GM19035 (cell line): ENCODE measurements at regions not wholly inside any gene's neighbourhood (a gene's known extent, or its start where the extent isn't known, plus 50 kb on each side); places are given as distances from the start of the nearest gene placed in this dataset.
"Not testable (repeated sequence)": the region's sequence is repeated elsewhere in the genome, so short reads cannot be mapped to it uniquely, and the experiment has no call there.

Experiments used
- ATAC-seq: cut with Tn5 transposase; IDR thresholded peaks from one replicate; pipeline ENCODE4 v1.9.1; 2021; ENCODE audit not compliant: unreplicated experiment

GRCh38 chr3:106431721-106432120 is 562.9 kb upstream of the CBLB start:
- ATAC-seq: no peak

DNA sequence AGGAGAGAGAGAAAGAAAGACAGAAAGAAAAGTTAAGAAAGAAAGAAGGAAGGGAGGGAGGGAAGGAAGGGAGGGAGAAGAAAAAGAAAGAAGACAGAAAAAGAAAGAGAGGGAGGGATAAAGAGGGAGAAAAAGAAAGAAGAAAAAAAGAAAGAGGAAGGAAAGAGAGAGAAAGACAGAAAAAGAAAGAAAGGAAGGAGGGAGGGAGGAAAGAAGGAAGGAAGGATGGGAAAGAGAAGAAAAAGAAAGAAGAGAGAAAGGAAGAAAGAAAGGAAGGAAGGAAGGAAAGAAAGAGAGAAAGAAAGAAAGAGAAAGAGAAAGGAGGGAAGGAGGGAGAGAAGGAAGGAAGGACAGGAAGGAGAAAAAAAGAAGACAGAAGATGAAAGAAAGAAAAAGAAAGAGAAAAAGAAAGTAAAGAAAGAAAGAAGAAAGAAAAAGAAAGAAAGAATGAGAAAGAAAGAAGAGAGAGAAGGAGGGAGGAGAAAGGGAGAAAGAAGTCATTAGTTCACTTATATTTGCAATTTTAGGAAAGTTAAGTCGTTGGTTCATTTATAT is 567.2 kb upstream of the CBLB start:
- no peak for ATAC-seq

- ATAC-seq: no peak
These were observed 570.1 kb upstream of the CBLB start for GRCh38 chr3:106438887-106439286.

DNA sequence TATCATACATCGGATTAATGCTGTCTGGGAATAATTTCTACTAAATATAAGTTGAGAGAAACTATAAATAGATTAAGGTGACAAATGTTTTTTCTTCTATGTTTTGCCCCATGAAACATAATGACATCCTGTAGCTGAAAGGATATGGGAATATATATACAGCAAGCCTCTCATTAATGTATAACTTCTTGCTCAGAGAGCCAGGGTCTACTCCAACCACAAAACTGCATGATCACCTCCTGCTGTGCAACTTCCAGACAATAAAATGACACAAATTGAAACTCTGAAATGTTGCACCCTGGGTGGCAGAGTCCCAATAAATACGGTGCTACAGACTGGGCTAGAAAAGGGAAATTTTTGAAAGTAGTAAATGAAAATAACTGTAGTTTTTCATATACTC is 571.9 kb upstream of the CBLB start:
- ATAC-seq: no peak

DNA sequence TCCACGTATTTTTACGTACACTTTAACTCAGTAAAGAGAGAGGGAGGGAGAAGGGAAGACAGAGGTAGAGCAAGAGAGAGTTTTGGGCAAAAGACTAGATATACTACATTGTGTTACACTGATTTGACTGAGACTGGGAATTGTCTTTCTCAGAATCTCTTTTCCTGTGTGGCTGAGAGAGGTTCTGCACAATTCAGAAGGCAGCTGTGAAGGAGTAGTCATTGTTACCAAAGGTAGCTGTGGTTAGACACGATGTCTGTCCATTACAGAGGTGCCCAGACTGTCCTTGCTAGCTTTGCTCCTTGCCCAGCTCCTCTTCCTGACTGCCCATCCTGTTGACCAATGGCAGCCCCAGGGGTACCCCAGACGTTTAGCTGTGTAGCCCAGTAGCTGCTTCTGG is 577.5 kb upstream of the CBLB start:
- no peak for ATAC-seq

- ATAC-seq: no peak
These were observed 579.0 kb upstream of the CBLB start for GRCh38 chr3:106447723-106448301.

- not testable (repeated sequence) for ATAC-seq
These were observed 579.7 kb upstream of the CBLB start for GRCh38 chr3:106448372-106448966.

- no peak for ATAC-seq
These were observed 583.3 kb upstream of the CBLB start for GRCh38 chr3:106452096-106452495.

DNA sequence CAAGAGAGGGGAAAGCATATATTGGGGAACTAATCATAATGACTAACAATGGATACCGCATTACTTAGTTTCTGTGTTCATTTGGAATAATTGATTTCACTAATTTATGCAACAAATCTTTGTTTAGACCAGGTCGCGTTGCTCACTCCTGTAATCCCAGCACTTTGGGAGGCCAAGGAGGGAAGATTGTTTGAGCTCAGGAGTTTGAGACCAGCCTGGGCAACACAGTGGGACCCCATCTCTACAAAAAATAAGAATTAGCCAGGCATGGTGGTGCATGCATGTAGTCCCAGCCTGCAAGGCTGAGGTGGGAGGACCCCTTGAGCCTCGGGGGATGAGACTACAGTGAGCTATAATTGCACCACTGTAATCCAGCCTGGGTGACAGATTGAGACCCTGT is 585.7 kb upstream of the CBLB start:
- no peak for ATAC-seq

DNA sequence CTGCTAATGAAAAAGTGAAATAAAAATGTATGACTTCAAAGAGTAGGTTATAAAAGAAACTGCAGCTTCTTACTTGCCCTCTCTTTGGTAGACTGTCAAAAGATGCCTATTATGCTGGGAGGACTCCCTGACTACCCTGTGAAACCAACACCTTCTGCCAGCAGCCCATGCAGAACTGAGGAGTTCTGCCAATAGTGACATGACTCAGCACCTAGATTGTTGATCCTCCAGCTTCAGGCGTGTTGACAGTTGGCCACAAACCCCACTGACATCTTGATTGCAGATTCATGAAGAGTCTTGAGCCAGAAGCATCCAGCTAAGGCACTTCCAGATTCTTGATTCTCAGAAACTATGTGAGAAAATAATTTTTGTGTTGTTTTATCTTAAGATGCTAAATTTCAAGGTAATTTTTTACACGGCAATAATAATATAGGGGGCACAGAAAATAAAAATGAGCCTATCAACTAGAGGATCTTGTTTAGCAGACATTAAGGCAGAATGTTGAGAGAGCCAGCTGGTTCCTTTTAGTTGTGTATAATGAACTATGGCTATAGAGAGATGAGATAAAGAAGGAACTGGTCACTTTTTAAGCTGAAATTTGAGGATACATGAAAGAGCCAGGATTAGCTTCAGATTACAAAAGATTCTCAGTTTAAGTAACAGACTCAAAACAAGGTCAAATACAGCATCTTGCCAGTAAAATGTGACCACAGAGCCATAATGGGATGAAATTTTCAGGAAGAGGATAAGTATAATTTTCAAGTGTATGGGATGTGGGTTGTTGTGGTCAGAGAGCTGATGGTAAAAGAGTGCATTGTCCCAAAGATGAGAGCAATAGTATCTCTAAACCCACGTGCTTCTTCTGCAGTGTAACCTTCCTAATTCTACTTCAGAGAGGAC is 588.7 kb upstream of the CBLB start:
- peak; percentile 71 for ATAC-seq

- no peak for ATAC-seq
These were observed 590.1 kb upstream of the CBLB start for GRCh38 chr3:106458952-106459351.

DNA sequence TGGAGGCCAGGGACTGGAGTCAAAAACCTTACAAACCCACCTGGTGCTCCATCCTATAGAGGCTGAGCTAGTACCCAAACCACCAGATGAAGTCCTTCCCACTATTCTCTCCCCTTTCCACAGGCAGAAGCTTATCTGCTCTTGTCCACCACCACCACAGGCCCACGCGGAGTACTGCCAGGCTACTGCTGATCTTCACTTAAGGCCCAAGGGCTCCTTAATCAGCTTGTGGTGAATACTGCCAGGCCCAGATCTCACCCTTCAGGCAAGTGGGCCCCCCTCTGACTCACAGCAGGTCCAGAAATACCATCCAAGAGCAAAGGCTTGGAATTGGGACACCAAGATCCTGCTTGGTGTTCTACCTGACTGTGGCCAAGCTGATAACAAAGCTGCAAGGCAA is 598.1 kb upstream of the CBLB start:
- ATAC-seq: no peak

DNA sequence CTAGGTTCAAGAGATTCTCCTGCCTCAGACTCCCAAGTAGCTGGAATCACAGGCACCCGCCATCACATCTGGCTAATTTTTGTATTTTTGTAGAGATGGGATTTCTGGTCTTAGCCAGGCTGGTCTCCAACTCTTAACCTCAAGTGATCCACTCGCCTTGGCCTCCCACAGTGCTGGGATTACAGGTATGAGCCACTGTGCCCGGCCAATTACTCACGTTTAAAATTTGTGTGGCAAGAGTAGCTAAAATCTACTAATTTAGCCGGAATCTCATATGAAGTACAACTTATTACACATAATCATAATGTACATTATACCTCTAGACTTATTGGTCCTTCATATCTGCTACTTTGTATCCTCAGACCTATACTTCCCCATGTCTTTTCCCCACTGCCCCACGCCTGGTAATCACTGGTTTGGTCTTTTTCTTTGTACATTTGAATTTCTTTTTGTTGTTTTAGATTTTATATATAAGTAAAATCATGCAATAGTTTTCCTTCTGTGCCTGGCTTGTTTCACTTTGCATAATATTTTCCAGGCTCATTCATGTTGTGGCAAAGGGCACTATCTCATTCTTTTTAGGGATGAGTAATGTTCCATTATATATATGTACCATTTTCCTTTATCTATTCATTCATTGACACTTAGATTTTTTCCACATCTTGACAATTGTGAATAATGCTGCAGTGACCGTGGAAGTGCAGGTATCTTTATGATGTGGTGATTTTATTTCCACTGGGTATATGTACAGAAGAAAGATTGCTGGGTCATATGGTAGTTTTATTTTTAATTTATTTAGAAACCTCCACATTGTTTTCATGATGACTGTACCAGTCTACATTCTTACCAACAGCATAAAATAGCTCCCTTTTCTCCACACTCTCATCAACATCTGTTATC is 605.0 kb upstream of the CBLB start:
- no peak for ATAC-seq

- no peak for ATAC-seq
These were observed 613.6 kb upstream of the CBLB start for GRCh38 chr3:106482451-106482850.

GRCh38 chr3:106485217-106485616 is 616.4 kb upstream of the CBLB start:
- no peak for ATAC-seq

DNA sequence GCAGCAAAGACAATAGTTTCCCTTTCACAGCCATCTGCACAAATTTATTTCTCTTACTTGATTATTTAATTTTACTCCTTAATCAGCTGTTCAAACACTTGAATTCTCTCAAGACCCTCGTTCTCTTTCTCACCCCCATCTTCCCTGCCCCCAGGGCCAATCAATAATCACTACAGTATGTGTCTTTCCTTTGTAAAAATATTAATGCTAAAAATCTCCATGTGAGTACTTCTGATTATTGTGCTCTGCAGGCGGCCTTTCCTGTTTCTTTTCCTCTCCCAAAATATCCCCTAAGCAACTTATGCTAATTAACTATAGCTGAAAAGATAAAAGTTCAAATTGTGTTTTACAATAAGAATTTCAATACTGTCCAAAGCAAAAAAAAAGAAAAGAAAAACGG is 617.0 kb upstream of the CBLB start:
- ATAC-seq: no peak

DNA sequence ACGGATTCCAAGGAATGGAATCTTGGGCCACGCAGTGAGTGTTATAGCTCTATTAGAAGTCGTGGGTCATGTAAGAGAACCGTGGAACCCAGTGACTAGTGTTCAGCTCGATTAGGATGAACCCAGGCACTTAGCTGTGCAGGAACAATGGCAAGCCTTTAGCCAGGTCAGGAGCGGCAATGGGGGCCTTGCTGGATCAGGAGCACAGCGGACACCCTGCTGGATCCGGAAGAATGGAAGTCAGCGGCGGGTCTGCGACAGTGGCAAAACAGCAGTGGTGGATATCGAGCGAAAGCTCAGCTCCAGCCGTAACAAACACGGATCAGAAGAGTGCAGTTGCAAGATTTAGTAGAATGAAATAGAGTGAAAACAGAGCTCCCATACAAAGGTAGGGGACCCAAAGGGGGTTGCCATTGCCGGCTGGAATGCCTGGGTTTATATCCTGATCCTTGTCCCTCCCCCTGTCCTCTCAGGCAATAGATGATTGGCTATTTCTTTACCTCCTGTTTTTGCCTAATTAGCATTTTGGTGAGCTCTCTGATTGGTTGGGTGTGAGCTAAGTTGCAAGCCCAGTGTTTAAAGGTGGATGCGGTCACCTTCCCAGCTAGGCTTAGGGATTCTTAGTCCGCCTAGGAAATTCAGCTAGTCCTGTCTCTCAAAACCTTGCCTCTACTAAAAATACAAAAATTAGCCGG is 618.3 kb upstream of the CBLB start:
- ATAC-seq: not testable (repeated sequence)

DNA sequence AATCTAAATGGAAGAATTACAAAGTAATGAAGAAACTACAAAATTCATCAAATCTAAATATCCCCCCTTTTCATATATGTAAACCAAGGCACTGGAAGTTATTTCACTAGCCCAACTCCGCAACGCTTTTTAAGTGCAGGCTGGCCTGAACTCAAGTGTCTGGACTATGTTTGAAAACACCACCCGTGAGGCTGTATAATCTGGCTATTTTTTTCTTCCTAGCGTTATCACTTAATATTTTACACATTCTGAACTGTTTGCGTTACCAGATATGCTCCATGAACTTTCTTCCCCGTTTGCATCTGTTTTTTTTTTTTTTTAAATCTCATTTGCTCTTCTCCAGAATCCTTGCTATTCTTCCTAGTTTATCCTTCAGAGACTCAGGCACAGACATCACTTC is 619.5 kb upstream of the CBLB start:
- ATAC-seq: no peak

DNA sequence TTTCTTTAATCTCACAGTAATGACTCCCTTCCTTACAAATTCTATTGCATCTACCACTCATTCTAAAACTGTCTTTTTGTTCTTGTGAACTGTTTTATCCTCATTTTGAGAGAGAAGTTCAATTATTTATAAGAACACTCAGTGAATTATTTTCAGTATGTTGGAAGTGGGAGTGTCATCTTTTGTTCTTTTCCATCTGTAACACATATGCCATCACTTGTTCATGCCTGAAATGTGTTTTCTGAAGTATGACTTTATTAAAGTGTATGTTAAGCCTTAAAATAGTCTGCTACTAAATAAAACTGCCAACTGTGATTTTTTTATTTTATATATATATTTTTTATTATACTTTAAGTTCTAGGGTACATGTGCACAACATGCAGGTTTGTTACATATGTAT is 623.0 kb upstream of the CBLB start:
- ATAC-seq: no peak

DNA sequence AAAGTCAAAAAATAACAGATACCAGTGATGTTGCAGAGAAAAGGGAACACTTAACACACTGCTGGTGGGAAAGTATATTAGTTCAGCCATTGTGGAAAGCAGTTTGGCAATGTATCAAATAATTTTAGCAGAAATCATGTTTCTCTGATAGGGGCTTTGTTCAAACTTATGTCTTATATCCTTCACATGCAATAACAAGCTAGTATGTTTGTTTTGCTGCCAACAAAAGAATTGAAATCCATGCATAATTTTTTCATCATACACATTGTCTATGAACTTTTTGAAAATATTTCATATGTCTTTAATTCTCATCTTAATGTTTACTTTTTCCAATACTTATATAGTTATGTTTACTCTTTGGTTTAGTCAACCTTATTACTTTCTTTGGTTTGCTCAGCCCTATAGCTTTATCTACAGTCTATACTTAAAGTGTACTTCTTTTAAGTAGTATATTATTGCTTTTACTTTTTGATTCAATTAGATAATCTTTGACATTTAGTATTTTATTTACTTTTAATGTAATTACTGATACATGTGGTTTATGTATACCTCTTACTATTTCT is 639.6 kb upstream of the CBLB start:
- no peak for ATAC-seq
